Mucosa of descending colon (tissue), 3 donors: ENCODE measurements at regions not wholly inside any gene's neighbourhood (a gene's known extent, or its start where the extent isn't known, plus 50 kb on each side); places are given as distances from the start of the nearest gene placed in this dataset.
"Not testable (repeated sequence)": the region's sequence is repeated elsewhere in the genome, so short reads cannot be mapped to it uniquely, and the experiment has no call there.

Experiments
- ATAC-seq: fragments of 200-7000 bp; cut with Tn5 transposase; one replicate; pipeline ENCODE4 v1.9.1; 2020; ENCODE audit warnings: mild to moderate bottlenecking, moderate library complexity
- DNase-seq, 3 donors: peaks; one replicate each; pipeline ENCODE4 v3.0.0-alpha.2; 2020
- H3K36me3 ChIP-seq: fragments of 200-600 bp; one replicate; pipeline ENCODE4 v1.8.0; 2021; ENCODE audit warnings: low read depth, mild to moderate bottlenecking
- H3K4me1 ChIP-seq: fragments of 200-600 bp; one replicate; pipeline ENCODE4 v1.8.0; 2021; ENCODE audit warnings: low read depth, mild to moderate bottlenecking
- H3K4me3 ChIP-seq: fragments of 200-600 bp; one replicate; pipeline ENCODE4 v1.8.0; 2021; ENCODE audit warnings: mild to moderate bottlenecking
- H3K9me3 ChIP-seq: fragments of 200-600 bp; one replicate; pipeline ENCODE4 v1.8.0; 2021; ENCODE audit warnings: mild to moderate bottlenecking
- intact Hi-C, 2 donors: fragments of 100-400 bp; cut with DNase I in 1 of 2; cut with micrococcal nuclease in 1 of 2; formaldehyde crosslinking; loops; one replicate each; pipeline versions ENCODE4 v1.11.0 to v1.11.1; 2022; cut with DNase I, micrococcal nuclease
- TF ChIP-seq, protein P1 (sequence below): fragments of 200-600 bp; IDR thresholded peaks from one replicate; pipeline ENCODE4 v1.8.0; 2022; ENCODE audit warnings: antibody characterized with exemption, mild to moderate bottlenecking
- donor health status: DM: no; HTN: no; CAD: no; lungs with moderate emphysema.
- donor health status: DM: no; HTN: no; CAD: no.
- donor health status: DM: no; HTN: yes; CAD: no.

GRCh38 chr14:47919997-47920396 is 244.6 kb upstream of the MDGA2 start:
- intact Hi-C loops, result no loop called here
- DNase-seq, result no peak

GRCh38 chr14:47919334-47919846 is 244.0 kb upstream of the MDGA2 start:
- TF ChIP-seq, protein P1, sequence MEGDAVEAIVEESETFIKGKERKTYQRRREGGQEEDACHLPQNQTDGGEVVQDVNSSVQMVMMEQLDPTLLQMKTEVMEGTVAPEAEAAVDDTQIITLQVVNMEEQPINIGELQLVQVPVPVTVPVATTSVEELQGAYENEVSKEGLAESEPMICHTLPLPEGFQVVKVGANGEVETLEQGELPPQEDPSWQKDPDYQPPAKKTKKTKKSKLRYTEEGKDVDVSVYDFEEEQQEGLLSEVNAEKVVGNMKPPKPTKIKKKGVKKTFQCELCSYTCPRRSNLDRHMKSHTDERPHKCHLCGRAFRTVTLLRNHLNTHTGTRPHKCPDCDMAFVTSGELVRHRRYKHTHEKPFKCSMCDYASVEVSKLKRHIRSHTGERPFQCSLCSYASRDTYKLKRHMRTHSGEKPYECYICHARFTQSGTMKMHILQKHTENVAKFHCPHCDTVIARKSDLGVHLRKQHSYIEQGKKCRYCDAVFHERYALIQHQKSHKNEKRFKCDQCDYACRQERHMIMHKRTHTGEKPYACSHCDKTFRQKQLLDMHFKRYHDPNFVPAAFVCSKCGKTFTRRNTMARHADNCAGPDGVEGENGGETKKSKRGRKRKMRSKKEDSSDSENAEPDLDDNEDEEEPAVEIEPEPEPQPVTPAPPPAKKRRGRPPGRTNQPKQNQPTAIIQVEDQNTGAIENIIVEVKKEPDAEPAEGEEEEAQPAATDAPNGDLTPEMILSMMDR, result no peak
- ATAC-seq (no peak), DNase-seq (no peak)
- Histone ChIP-seq H3K36me3 (no peaks in the 10 kb centered on the region), H3K4me1 (no peaks in the 10 kb centered on the region), H3K4me3 (no peak overlapping the region), H3K9me3 (peaks cover 7% of the 10 kb centered on the region)
- intact Hi-C loops, result no loop called here

More at GRCh38 chr14:47919997-47920396, 244.6 kb upstream of the MDGA2 start:
- ATAC-seq, result no peak
- TF ChIP-seq, protein P1, result no peak
- Histone ChIP-seq H3K4me3 (no peak overlapping the region), H3K9me3 (peaks cover 9% of the 10 kb centered on the region), H3K4me1 (no peaks in the 10 kb centered on the region), H3K36me3 (no peaks in the 10 kb centered on the region)

DNA sequence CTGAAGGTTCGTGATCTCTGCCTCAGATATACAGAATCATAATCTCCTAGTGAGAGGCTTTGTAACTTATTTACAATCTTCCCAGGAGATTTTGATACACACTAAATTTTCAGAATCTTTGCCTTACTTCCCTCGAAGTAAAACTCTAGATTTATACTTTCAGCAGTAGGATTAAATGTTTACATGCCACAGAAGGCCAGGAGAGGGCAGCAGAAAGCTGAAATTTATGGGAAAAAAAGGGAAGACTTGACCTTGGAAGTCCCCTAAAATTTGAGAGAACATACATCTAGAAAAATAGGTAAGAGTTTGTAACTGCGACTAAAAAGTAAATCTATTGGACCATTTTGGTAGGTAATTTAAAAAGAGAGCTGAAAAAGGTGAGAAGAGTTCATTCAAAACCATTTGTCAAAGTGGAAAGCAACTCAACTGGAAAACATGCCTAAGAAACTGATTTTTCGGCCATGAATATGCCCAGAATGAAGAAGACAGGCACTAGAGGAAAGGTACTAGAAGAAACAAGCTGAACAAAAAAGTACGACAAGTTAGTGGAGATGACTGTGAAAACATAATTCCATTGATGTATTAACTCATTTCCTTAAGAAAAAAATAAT is 242.0 kb upstream of the MDGA2 start:
- intact Hi-C loops, result no loop called here
- no peaks in the 10 kb centered on the region for H3K4me1 ChIP-seq
- no peak overlapping the region for H3K4me3 ChIP-seq
- no peaks in the 10 kb centered on the region for H3K36me3 ChIP-seq
- H3K9me3 ChIP-seq, result no peaks in the 10 kb centered on the region
- peak in 1 of 3 donors; percentile 9 for DNase-seq
- no peak for ATAC-seq
- TF ChIP-seq, protein P1, result no peak

- H3K9me3 ChIP-seq, result peaks cover 15% of the 10 kb centered on the region
- DNase-seq, H3K4me1 ChIP-seq, H3K36me3 ChIP-seq, H3K4me3 ChIP-seq, ATAC-seq, intact Hi-C loops: not testable (repeated sequence)
Observed at GRCh38 chr14:47901141-47901540, 225.7 kb upstream of the MDGA2 start.

- no peak for DNase-seq
- intact Hi-C loops, result no loop called here
- ATAC-seq, result no peak
- TF ChIP-seq, protein P1, result no peak
- H3K4me1 ChIP-seq, result no peaks in the 10 kb centered on the region
- no peak overlapping the region for H3K4me3 ChIP-seq
- H3K36me3 ChIP-seq, result no peaks in the 10 kb centered on the region
- H3K9me3 ChIP-seq, result peaks cover 18% of the 10 kb centered on the region
Observed at GRCh38 chr14:47899685-47900084, 224.3 kb upstream of the MDGA2 start.

- ATAC-seq (no peak), DNase-seq (no peak)
- Histone ChIP-seq H3K9me3 (peaks cover 25% of the 10 kb centered on the region), H3K4me3 (no peak overlapping the region), H3K4me1 (no peaks in the 10 kb centered on the region), H3K36me3 (no peaks in the 10 kb centered on the region)
- TF ChIP-seq, protein P1, result no peak
- intact Hi-C loops, result no loop called here
Observed at GRCh38 chr14:47874350-47874749, 198.9 kb upstream of the MDGA2 start.
